ENCODE measurements at regions not wholly inside any gene's neighbourhood (a gene's known extent, or its start where the extent isn't known, plus 50 kb on each side); places are given as distances from the start of the nearest gene placed in this dataset.
"Not testable (repeated sequence)": the region's sequence is repeated elsewhere in the genome, so short reads cannot be mapped to it uniquely, and the experiment has no call there.

GRCh38 chr15:95175914-95176658 is 944.7 kb downstream of the MCTP2 start:
- DNase-seq (ENCODE audit: low read depth): no peak

GRCh38 chr15:95176794-95177577 is 945.6 kb downstream of the MCTP2 start:
- DNase-seq (ENCODE audit: low read depth): no peak

GRCh38 chr15:95180530-95180929 is 949.2 kb downstream of the MCTP2 start:
- DNase-seq (ENCODE audit: low read depth): no peak

GRCh38 chr15:95182091-95182490 is 950.7 kb downstream of the MCTP2 start:
- DNase-seq (ENCODE audit: low read depth): no peak

GRCh38 chr15:95192923-95193322 is 961.6 kb downstream of the MCTP2 start:
- DNase-seq (ENCODE audit: low read depth): no peak

- DNase-seq (ENCODE audit: low read depth): no peak
Observed at GRCh38 chr15:95194746-95195145, 963.4 kb downstream of the MCTP2 start.

- no peak for DNase-seq (ENCODE audit: low read depth)
Observed at GRCh38 chr15:95196176-95196915, 965.0 kb downstream of the MCTP2 start.

GRCh38 chr15:95202569-95203349 is 971.4 kb downstream of the MCTP2 start:
- DNase-seq (ENCODE audit: low read depth): no peak

GRCh38 chr15:95205077-95205476 is 973.7 kb downstream of the MCTP2 start:
- DNase-seq (ENCODE audit: low read depth): no peak

GRCh38 chr15:95205830-95206229 is 974.5 kb downstream of the MCTP2 start:
- not testable (repeated sequence) for DNase-seq (ENCODE audit: low read depth)

GRCh38 chr15:95208071-95208470 is 976.7 kb downstream of the MCTP2 start:
- no peak for DNase-seq (ENCODE audit: low read depth)

- DNase-seq (ENCODE audit: low read depth): no peak
Observed at GRCh38 chr15:95208988-95209387, 977.6 kb downstream of the MCTP2 start.

GRCh38 chr15:95210436-95210981 is 979.1 kb downstream of the MCTP2 start:
- no peak for DNase-seq (ENCODE audit: low read depth)

GRCh38 chr15:95215017-95215416 is 983.7 kb downstream of the MCTP2 start:
- DNase-seq (ENCODE audit: low read depth): no peak

- DNase-seq (ENCODE audit: low read depth): no peak
Observed at GRCh38 chr15:95226835-95227234, 995.5 kb downstream of the MCTP2 start.

- DNase-seq (ENCODE audit: low read depth): no peak
Observed at GRCh38 chr15:95227235-95227634, 995.9 kb downstream of the MCTP2 start.

- DNase-seq (ENCODE audit: low read depth): no peak
Observed at GRCh38 chr15:95228856-95229555, 997.6 kb downstream of the MCTP2 start.

GRCh38 chr15:95235033-95235432 is 1003.7 kb downstream of the MCTP2 start:
- DNase-seq (ENCODE audit: low read depth): no peak

GRCh38 chr15:95247071-95247984 is 1016.0 kb downstream of the MCTP2 start:
- no peak for DNase-seq (ENCODE audit: low read depth)

GRCh38 chr15:95249524-95249923 is 1018.2 kb downstream of the MCTP2 start:
- DNase-seq (ENCODE audit: low read depth): no peak
